PC-9 (cell line): ENCODE measurements at regions not wholly inside any gene's neighbourhood (a gene's known extent, or its start where the extent isn't known, plus 50 kb on each side); places are given as distances from the start of the nearest gene placed in this dataset.

Experiments used
- BruUV-seq: library from RNA; stranded (reverse); fragments of 400-500 nt; replicated peaks from 2 replicates; lab custom pipeline; 2021; lab: Mats Ljungman, UMichigan
- CTCF ChIA-PET: fragments of 300-600 bp; sonication (Branson Sonifier 250); formaldehyde crosslinking; loops from one replicate; lab custom pipeline; 2022; ENCODE audit warnings: antibody characterized with exemption; lab: Charles Lee
- POLR2A ChIA-PET: fragments of 300-600 bp; sonication (Branson Sonifier 250); formaldehyde crosslinking; loops from one replicate; lab custom pipeline; 2022; ENCODE audit warnings: antibody characterized with exemption; ENCODE audit not compliant: unreplicated experiment; lab: Charles Lee
- DNase-seq, 2 experiments: peaks; one replicate each; pipeline versions ENCODE4 v3.0.0 to v3.0.0-alpha.2; 2015 to 2022; ENCODE audit warnings: mixed read lengths in 1 of 2
- H2AFZ ChIP-seq: fragments of 200-600 bp; sonication (generic); 2 replicates; pipeline ENCODE4 v1.8.1; 2017; ENCODE audit warnings: antibody characterized with exemption
- H3F3A ChIP-seq: fragments of 200-600 bp; sonication (generic); 2 replicates; pipeline ENCODE4 v1.8.1; 2017; ENCODE audit warnings: antibody characterized with exemption, mild to moderate bottlenecking, low read depth; ENCODE audit not compliant: insufficient read depth
- H3K27ac ChIP-seq: fragments of 200-600 bp; sonication (generic); 2 replicates; pipeline ENCODE4 v1.6.1; 2016; ENCODE audit warnings: mixed run types
- H3K27me3 ChIP-seq: fragments of 200-600 bp; sonication (generic); 2 replicates; pipeline ENCODE4 v1.6.1; 2016; ENCODE audit warnings: low read depth, mixed run types; ENCODE audit not compliant: insufficient read depth
- H3K36me3 ChIP-seq: fragments of 200-600 bp; sonication (generic); 2 replicates; pipeline ENCODE4 v1.6.1; 2016; ENCODE audit warnings: low read depth, mixed run types
- H3K4me1 ChIP-seq: fragments of 200-600 bp; sonication (generic); replicated peaks from 2 replicates; pipeline ENCODE4 v1.6.1; 2016; ENCODE audit warnings: mixed run types; ENCODE audit not compliant: insufficient read depth
- H3K4me2 ChIP-seq: fragments of 200-600 bp; sonication (generic); 2 replicates; pipeline ENCODE4 v1.6.1; 2017; ENCODE audit warnings: mixed run types
- H3K4me3 ChIP-seq: fragments of 200-600 bp; sonication (generic); 2 replicates; pipeline ENCODE4 v1.6.1; 2016; ENCODE audit warnings: mixed run types
- H3K79me2 ChIP-seq: fragments of 200-600 bp; sonication (generic); 2 replicates; pipeline ENCODE4 v1.6.1; 2017; ENCODE audit warnings: low read depth, mixed run types
- H3K9me2 ChIP-seq: fragments of 200-600 bp; sonication (generic); 2 replicates; pipeline ENCODE4 v1.8.1; 2017; ENCODE audit warnings: mild to moderate bottlenecking; ENCODE audit not compliant: insufficient read depth
- H3K9me3 ChIP-seq: fragments of 200-600 bp; sonication (generic); 2 replicates; pipeline ENCODE4 v1.8.1; 2016; ENCODE audit warnings: low read depth; ENCODE audit not compliant: insufficient read depth
- H4K20me1 ChIP-seq: fragments of 200-600 bp; sonication (generic); 2 replicates; pipeline ENCODE4 v1.8.1; 2017; ENCODE audit not compliant: insufficient read depth
- CTCF ChIP-seq: fragments of 200-600 bp; sonication (generic); conservative IDR thresholded peaks from 2 replicates; pipeline ENCODE4 v1.6.1; 2017; ENCODE audit warnings: mixed run types, antibody characterized with exemption, mild to moderate bottlenecking, moderate library complexity
- EZH2 ChIP-seq: fragments of 200-600 bp; sonication (generic); IDR thresholded peaks from 2 replicates; pipeline ENCODE4 v1.8.0; 2017; ENCODE audit warnings: antibody characterized with exemption, low read depth
- intact Hi-C: fragments of 100-400 bp; cut with micrococcal nuclease; formaldehyde crosslinking; loops from one replicate; pipeline ENCODE4 v1.10.0; 2022; ENCODE audit not compliant: unreplicated experiment

- Histone ChIP-seq H3K79me2 (no peaks in the 10 kb centered on the region), H3K4me1 (no peaks in the 10 kb centered on the region), H3F3A (no peaks in the 10 kb centered on the region), H3K9me2 (no peaks in the 10 kb centered on the region), H3K27me3 (peaks cover 100% of the 10 kb centered on the region), H4K20me1 (no peaks in the 10 kb centered on the region), H3K27ac (no peak overlapping the region), H2AFZ (no peak overlapping the region), H3K36me3 (no peaks in the 10 kb centered on the region), H3K9me3 (no peaks in the 10 kb centered on the region), H3K4me3 (no peak overlapping the region), H3K4me2 (no peak overlapping the region)
- ChIA-PET CTCF (no interaction called here), POLR2A (no interaction called here)
- no peak for TF ChIP-seq CTCF
- no peak for TF ChIP-seq EZH2
- intact Hi-C loops, result no loop called here
- no TSS peak for BruUV-seq
- no peak for DNase-seq
These were observed 261.5 kb downstream of the NSG2 start for GRCh38 chr5:174307031-174307408.

- Histone ChIP-seq H3K9me3 (no peaks in the 10 kb centered on the region), H3K27me3 (peaks cover 99% of the 10 kb centered on the region), H3F3A (no peaks in the 10 kb centered on the region), H3K4me2 (no peak overlapping the region), H4K20me1 (no peaks in the 10 kb centered on the region), H3K79me2 (no peaks in the 10 kb centered on the region), H3K9me2 (no peaks in the 10 kb centered on the region), H3K4me1 (no peaks in the 10 kb centered on the region), H2AFZ (no peak overlapping the region), H3K36me3 (no peaks in the 10 kb centered on the region), H3K4me3 (no peak overlapping the region), H3K27ac (no peak overlapping the region)
- no peak for TF ChIP-seq EZH2
- no peak for TF ChIP-seq CTCF
- no TSS peak for BruUV-seq
- no peak for DNase-seq
- CTCF ChIA-PET, result no interaction called here
- POLR2A ChIA-PET, result no interaction called here
- intact Hi-C loops, result no loop called here
These were observed 262.3 kb downstream of the NSG2 start for GRCh38 chr5:174307656-174308271.

- Histone ChIP-seq H2AFZ (no peak overlapping the region), H4K20me1 (no peaks in the 10 kb centered on the region), H3K9me3 (no peaks in the 10 kb centered on the region), H3K27me3 (peaks cover 99% of the 10 kb centered on the region), H3F3A (no peaks in the 10 kb centered on the region), H3K9me2 (no peaks in the 10 kb centered on the region), H3K79me2 (no peaks in the 10 kb centered on the region), H3K4me3 (no peak overlapping the region), H3K4me2 (no peak overlapping the region), H3K36me3 (no peaks in the 10 kb centered on the region), H3K27ac (no peak overlapping the region), H3K4me1 (no peaks in the 10 kb centered on the region)
- CTCF ChIA-PET, result interaction anchor here (0.7 kb wide), 1 partner anchor 1577 kb away, joined by 4 read pairs; no protein-coding TSS in a partner anchor
- POLR2A ChIA-PET, result no interaction called here
- TF ChIP-seq EZH2 (no peak), CTCF (no peak)
- DNase-seq, result no peak
- BruUV-seq, result no TSS peak
- intact Hi-C loops, result no loop called here
These were observed 263.8 kb downstream of the NSG2 start for GRCh38 chr5:174309131-174309795.
